Stomach smooth muscle (tissue), 2 donors: ENCODE measurements at regions not wholly inside any gene's neighbourhood (a gene's known extent, or its start where the extent isn't known, plus 50 kb on each side); places are given as distances from the start of the nearest gene placed in this dataset.
A peak's percentile ranks its signal among the peaks of the same experiment; 100 is the strongest.

ENCODE experiments used
- H3K27ac ChIP-seq: one replicate; pipeline ENCODE4 v1.7.0; 2013; ENCODE audit warnings: mild to moderate bottlenecking, low read length, inconsistent platforms
- H3K27me3 ChIP-seq, 2 donors: one replicate each; pipeline ENCODE4 v1.7.0; 2013; ENCODE audit warnings: low read length in 2 of 2; ENCODE audit not compliant: insufficient read depth in 2 of 2, control insufficient read depth in 1 of 2
- H3K36me3 ChIP-seq, 2 donors: one replicate each; pipeline ENCODE4 v1.7.0; 2013; ENCODE audit warnings: low read length in 2 of 2; ENCODE audit not compliant: control insufficient read depth in 2 of 2, insufficient read depth in 2 of 2
- H3K4me1 ChIP-seq: one replicate; pipeline ENCODE4 v1.7.0; 2013; ENCODE audit warnings: low read length; ENCODE audit not compliant: control insufficient read depth, insufficient read depth
- H3K4me3 ChIP-seq, 2 donors: one replicate each; pipeline ENCODE4 v1.7.0; 2013; ENCODE audit warnings: low read length in 2 of 2
- H3K9ac ChIP-seq, 2 donors: one replicate each; pipeline ENCODE4 v1.7.0; 2013; ENCODE audit warnings: low read length in 2 of 2, mild to moderate bottlenecking in 1 of 2
- H3K9me3 ChIP-seq, 2 donors: one replicate each; pipeline ENCODE4 v1.7.0; 2013; ENCODE audit warnings: low read length in 2 of 2; ENCODE audit not compliant: control insufficient read depth in 2 of 2
- donor health status: healthy.
- donor health status: Pancreatic carcinoma.

DNA sequence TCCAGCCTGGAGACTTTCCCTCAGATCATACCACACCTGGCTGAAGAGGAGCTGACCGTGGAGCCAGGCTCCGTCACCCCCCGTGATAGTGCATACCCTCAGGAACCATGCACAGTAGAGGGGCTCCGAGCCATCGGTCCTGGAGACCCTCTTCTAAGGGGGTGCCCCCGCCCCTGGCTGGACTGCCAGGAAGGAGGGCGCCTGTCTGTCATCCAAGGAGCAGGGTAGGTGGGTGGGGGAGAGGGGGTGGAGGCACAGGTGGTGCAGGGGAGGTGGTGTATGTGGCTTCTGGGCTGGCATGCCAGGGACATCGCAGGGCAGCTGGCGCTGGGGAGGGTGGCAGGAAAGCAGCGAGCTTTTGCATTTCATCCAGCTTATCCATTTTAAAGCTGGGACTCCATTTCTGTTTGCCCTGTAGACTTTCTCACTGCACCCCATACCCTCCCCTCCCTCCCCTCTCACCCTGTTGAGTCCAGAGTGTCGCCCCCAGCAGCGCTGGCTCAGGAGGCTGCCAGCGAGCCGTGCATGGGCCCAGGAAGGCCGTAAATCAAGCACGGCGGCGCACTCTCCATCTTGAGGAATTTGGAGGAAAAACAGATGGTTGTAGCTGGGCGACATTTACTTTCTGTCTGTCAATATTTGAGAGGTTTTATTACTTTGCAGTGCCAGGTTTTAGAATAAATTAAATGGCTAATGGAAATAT is 56.2 kb upstream of the HS6ST1 start:
- Histone ChIP-seq H3K9me3 (no peaks in the 10 kb centered on the region), H3K36me3 (no peaks in the 10 kb centered on the region), H3K4me1 (peaks cover 43% of the 10 kb centered on the region), H3K9ac (no peak overlapping the region), H3K4me3 (no peak overlapping the region), H3K27ac (peak overlapping the region; percentile 53), H3K27me3 (no peaks in the 10 kb centered on the region)

DNA sequence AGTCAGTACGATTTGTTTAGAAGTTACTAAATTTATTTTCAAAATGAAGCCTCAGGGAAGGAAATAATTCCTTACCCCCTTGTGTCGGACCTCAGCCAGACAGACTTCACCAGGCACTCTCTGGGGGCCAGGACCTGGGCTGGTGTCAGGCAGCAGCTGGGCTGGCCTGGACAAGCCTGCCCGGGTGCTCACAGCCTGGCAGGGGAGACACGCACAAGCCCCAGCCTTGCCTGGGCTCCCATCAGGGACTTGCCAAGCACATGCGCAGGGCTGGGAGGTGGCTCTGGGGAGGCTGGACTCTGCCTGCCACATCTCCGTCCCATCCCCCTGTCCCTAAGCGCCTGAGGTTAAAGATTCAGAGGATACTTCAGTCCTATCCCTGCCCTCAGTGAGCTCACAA is 56.8 kb upstream of the HS6ST1 start:
- H3K36me3 ChIP-seq: no peaks in the 10 kb centered on the region
- no peak overlapping the region for H3K4me3 ChIP-seq
- H3K4me1 ChIP-seq: peaks cover 49% of the 10 kb centered on the region
- H3K27ac ChIP-seq: peak overlapping the region; percentile 53
- no peaks in the 10 kb centered on the region for H3K9me3 ChIP-seq
- no peak overlapping the region for H3K9ac ChIP-seq
- no peaks in the 10 kb centered on the region for H3K27me3 ChIP-seq

DNA sequence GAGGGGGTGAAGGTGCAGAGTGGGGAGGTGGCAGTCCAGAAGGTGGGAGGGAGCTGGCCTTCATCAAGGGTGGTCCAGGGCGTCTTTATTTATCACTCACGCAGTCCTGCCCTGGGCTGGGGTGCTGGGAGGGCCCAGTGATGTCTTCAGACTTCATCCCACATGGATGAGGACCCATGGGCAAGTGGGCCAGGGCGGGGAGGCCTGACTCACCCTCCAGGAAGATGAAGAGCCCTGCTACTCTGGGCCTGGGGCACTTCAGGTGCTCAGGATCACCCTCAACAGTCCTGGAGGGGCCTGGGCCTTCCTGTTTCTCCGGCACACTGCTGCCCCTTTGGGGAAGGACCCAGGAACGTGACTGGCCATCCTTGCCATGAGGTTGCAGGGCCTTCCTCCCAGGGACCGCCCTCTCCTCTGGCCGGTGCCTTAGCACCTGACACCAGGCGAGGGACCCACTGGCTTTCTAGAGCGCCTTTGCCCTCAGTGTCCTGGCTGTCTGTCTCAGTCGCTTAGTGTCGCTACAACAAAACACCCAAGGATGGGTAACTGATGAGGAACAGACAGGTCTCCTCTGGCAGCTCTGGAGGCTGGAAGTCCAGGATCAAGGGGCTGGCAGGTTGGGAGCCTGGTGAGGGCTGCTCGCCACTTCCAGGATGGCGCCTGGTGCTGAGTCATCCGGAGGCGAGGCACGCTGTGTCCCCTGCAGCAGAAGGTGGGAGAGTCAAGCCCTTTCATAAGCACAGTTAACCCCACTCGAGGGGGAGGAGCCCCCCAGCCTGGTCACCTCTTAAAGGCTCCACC is 57.8 kb upstream of the HS6ST1 start:
- H3K4me3 ChIP-seq: no peak overlapping the region
- no peak overlapping the region for H3K9ac ChIP-seq
- H3K9me3 ChIP-seq: no peaks in the 10 kb centered on the region
- H3K27me3 ChIP-seq: no peaks in the 10 kb centered on the region
- no peaks in the 10 kb centered on the region for H3K36me3 ChIP-seq
- H3K4me1 ChIP-seq: peaks cover 54% of the 10 kb centered on the region
- peak overlapping the region; percentile 53 for H3K27ac ChIP-seq

DNA sequence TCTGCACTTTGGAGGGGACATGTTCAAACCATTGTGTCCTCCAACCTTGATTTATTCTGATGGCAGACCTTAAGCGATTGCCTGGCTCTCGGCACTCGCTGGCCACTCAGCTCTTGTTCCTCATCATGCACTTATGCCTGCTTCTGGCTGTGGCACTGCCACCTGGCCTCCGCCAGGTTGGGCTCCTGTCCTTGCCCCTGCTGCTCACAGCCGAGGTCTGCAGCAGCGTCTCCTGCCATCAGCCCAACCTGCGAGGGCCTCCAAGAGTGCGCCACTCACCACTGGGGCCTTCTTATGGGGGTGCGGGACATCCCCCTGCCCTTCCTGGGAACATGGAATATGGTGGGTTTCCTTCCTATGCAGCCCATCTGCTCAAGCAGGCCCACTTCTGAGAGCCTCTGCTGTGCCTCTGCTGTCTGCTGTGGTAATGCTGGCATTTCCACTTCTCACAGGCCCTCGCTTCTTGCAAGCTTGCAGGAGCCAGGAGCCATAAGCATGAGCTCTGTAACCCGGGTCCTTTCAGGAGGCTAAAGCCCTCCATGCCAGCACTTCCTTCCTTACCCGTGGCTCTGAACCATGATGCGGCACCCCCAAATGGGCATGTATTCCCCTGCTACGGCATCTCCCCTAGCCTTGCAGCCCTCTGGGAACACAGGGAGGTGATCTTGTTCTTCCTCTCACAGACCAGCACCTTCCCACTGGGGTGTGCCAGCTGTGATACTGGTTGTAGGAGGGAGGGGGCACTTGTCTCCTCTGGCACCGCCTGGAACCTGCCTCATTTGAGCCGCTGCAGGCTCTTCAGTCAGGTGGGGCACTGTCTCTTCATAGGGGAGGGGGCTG is 58.6 kb upstream of the HS6ST1 start:
- Histone ChIP-seq H3K36me3 (no peaks in the 10 kb centered on the region), H3K9ac (no peak overlapping the region), H3K4me1 (peaks cover 54% of the 10 kb centered on the region), H3K27ac (no peak overlapping the region), H3K4me3 (no peak overlapping the region), H3K27me3 (no peaks in the 10 kb centered on the region), H3K9me3 (no peaks in the 10 kb centered on the region)

DNA sequence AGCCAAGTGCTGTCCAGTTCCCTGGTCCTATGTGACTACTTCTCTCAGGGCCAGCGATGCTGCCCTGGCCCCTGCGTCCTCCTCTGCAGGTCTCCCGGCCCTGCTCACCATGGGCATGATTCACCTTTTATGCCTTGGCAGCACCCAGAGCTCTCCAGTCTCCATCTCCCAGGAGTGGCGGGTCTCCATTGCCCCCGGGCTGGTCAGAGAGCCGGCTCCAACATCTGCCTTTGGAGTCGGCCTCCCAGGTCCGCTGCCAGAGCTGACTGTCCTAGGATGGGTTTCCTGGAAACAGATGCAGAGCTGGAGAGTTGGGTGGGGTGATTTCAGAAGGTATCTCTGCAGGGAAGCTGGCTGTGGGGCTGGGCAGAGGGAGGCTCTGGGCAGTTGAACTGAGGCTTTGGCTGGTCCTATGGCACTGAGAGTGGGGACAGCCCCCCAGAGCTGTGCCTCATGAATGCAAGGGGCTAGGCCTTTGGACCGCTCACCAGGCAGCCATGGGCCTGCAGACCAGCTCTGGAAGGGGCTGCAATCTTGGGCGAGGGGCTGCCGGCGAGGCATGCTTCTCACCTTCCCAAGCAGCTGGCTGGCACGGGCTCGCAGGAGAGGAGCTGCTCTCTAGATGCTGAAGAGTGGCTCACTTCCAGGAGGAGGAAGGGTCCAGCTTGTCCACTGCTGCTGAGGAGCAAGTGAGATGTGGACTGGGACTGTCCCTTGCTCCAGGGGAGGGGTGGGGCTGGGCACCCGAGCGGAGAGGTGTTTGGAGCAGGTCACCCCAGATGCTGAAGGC is 59.8 kb upstream of the HS6ST1 start:
- H3K9ac ChIP-seq: no peak overlapping the region
- H3K4me3 ChIP-seq: no peak overlapping the region
- H3K27me3 ChIP-seq: no peaks in the 10 kb centered on the region
- no peaks in the 10 kb centered on the region for H3K9me3 ChIP-seq
- H3K4me1 ChIP-seq: peaks cover 54% of the 10 kb centered on the region
- no peak overlapping the region for H3K27ac ChIP-seq
- H3K36me3 ChIP-seq: no peaks in the 10 kb centered on the region

DNA sequence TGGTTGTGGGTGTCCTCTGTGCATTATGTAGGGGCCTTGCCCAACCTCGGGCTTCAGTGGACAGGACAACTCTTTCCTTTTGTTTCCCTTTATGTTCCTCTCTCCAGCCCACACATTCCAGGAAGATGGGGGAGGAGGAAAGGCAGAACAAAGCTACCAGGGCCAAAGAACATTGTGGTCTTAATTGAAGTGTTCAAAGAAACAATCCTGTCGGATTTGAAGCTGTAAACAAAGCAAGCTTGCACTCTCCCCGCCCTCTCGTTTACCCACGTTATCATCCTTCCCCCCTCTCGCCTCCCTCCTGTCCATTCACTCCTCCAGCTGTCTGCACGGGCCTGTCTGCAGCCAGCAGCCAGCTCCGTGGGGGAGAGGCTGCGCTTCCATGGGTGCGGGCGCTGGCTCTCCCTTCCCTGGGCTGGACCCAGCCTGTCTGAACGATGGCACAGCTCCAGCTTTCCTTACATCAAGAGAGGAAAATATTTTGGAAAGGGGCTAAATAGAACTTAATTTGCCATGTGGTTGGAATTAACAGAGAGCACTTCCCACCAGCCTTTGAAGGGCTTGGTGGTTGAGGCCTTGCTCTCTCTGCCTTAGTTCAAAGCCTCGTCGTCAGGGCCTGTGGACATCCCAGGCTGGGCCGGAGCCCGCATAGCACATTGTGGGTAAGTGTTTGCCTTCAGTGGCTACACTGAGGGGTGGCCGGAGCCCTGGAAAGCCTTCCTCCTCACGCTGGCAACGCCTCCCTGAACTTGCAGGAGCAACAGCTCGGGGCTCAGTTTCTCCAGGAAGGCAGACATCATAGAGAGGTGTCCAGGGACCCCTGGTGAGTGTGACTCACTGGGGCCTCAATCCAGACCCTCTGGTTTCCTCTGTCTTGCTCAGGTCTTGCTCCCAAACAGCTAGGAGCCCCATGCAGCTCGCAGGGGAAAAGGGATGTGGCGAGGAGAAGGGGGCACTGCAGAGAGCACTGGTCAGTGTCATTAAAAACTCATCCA is 60.6 kb upstream of the HS6ST1 start:
- no peaks in the 10 kb centered on the region for H3K36me3 ChIP-seq
- H3K9me3 ChIP-seq: no peaks in the 10 kb centered on the region
- H3K27ac ChIP-seq: peak overlapping the region; percentile 18
- peak overlapping the region in 1 of 2 donors; percentile 6 for H3K9ac ChIP-seq
- no peak overlapping the region for H3K4me3 ChIP-seq
- H3K4me1 ChIP-seq: peaks cover 48% of the 10 kb centered on the region
- H3K27me3 ChIP-seq: no peaks in the 10 kb centered on the region

DNA sequence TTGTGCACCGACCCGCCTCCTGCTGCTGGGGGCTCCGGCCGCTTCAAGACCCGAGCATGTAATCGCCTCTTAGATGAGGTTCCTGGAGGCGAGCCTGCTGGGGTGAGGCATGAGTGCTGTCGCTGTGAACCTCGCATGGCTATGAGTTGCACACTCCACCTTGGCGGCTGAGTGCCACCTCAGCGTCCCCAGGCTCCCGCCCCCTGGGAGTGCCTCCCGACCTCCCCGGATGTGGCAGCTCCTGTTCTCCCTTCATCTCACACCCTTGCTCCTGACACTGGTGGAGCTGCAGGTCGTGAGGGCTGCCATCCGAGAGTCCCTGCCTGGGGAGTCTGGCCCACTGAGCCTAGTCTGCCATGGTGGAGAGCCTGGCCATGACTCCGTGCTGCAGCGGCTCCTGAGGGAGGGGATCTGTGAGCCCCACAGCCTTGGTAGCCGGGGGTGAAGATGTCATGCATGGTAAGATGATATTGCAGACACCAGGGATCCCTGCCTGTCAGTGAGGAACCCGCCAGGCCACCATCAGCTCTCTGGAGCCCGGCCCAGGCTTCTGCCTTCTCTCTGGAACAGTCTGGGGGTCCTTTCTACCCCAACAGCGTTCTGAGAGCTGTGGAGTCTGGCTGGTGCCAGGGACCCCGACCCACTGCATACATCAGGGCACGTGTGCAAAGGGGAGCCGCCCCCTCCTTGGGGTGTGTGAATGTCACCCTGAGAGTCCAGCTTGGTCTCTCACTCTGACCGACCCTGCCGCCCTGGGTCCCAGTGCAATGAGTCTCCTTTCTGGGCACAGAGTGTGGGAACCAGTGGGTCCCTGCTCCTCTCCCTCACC is 61.6 kb upstream of the HS6ST1 start:
- Histone ChIP-seq H3K27me3 (no peaks in the 10 kb centered on the region), H3K4me1 (peaks cover 40% of the 10 kb centered on the region)

DNA sequence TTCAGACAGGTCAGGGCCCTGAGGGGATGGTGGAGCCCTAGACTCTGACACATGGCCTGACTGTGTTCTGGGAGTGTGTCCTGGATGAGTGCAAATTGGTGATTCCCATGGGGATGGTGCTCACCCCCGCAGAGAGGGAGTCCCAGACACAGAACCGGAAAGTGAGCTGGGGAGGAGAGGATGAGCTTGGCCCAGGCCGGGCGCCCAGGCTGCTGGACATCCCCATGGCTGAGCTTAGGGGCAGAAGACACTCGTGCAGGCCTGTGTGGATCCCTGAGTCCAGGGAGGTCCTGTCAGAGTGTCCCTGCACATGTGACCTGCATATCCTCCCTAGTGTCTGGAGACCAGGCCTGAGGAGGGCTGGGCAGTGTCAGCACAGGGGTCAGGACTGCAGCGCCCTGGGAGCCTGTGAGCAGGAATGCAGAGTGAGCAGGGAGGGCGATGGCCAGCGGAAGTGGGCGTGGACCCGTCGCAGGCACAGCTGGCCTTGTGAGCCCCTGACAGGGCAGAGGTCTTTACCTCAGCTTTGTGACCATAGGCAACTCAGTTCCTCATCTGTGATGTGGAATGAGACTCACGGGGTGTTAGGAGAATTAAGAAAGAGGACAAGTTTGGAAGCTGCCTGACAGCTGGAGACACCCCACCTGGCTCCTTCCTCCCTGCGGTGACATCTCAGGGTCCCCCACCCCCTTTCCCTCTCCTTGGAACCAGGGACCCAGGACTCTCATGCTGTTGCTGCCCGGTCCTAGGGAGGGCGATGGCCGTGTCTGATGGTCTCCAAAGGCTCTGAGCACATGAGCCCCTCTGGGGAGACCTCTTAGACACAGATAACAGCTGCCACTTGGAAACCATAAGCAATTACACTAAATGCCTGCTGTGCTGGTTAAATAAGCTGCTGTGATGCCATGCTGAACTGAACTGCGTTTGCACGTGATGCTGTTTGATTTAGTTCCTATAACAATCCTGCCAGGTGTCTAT is 62.6 kb upstream of the HS6ST1 start:
- Histone ChIP-seq H3K9ac (no peak overlapping the region), H3K4me3 (no peak overlapping the region), H3K4me1 (peaks cover 33% of the 10 kb centered on the region), H3K27me3 (no peaks in the 10 kb centered on the region), H3K27ac (no peak overlapping the region), H3K36me3 (no peaks in the 10 kb centered on the region), H3K9me3 (no peaks in the 10 kb centered on the region)

More for the DNA sequence above, 61.6 kb upstream of the HS6ST1 start:
- Histone ChIP-seq H3K27ac (peak overlapping the region; percentile 18), H3K36me3 (no peaks in the 10 kb centered on the region), H3K9me3 (no peaks in the 10 kb centered on the region), H3K4me3 (no peak overlapping the region), H3K9ac (no peak overlapping the region)
